Neural cell (in vitro differentiated cells): ENCODE measurements at regions not wholly inside any gene's neighbourhood (a gene's known extent, or its start where the extent isn't known, plus 50 kb on each side); places are given as distances from the start of the nearest gene placed in this dataset.

Source experiments
- H2AFZ ChIP-seq: fragments of 200-600, 300-800 bp; sonication (generic), shearing (Covaris generic); 2 replicates; pipeline ENCODE4 v1.6.0; 2014; ENCODE audit warnings: low read depth, mild to moderate bottlenecking, antibody characterized with exemption, low read length, moderate library complexity
- H3F3A ChIP-seq: fragments of 200-600 bp; shearing (Covaris generic); 2 replicates; pipeline ENCODE4 v1.6.1; 2016; ENCODE audit warnings: mild to moderate bottlenecking, moderate library complexity, mixed read lengths, antibody characterized with exemption, low read length; ENCODE audit not compliant: insufficient read depth, poor library complexity, severe bottlenecking
- H3K27ac ChIP-seq: fragments of 200-600, 300-800 bp; sonication (generic), shearing (Covaris generic); 2 replicates; pipeline ENCODE4 v1.5.1; 2014; ENCODE audit warnings: mild to moderate bottlenecking, low read length, moderate library complexity
- H3K27me3 ChIP-seq: fragments of 300-800, 200-600 bp; sonication (generic), shearing (Covaris generic); 2 replicates; pipeline ENCODE4 v1.6.0; 2014; ENCODE audit warnings: mild to moderate bottlenecking, low read depth, low read length, moderate library complexity; ENCODE audit not compliant: insufficient read depth
- H3K36me3 ChIP-seq: fragments of 300-800, 200-600 bp; sonication (generic), shearing (Covaris generic); 2 replicates; pipeline ENCODE4 v1.5.1; 2014; ENCODE audit warnings: mild to moderate bottlenecking, antibody characterized with exemption, low read length, moderate library complexity; ENCODE audit not compliant: insufficient read depth
- H3K4me2 ChIP-seq: fragments of 300-800, 200-600 bp; sonication (generic), shearing (Covaris generic); 2 replicates; pipeline ENCODE4 v1.6.0; 2014; ENCODE audit warnings: mild to moderate bottlenecking, low read length
- H3K4me3 ChIP-seq: fragments of 300-800, 200-600 bp; sonication (generic), shearing (Covaris generic); 2 replicates; pipeline ENCODE4 v1.5.1; 2014; ENCODE audit warnings: mild to moderate bottlenecking, low read length, moderate library complexity
- H3K79me2 ChIP-seq: fragments of 200-600 bp; shearing (Covaris generic); replicated peaks from 2 replicates; pipeline ENCODE4 v1.6.0; 2014; ENCODE audit warnings: mild to moderate bottlenecking, low read length, moderate library complexity; ENCODE audit not compliant: insufficient read depth
- H3K9ac ChIP-seq: fragments of 300-800, 200-600 bp; sonication (generic), shearing (Covaris generic); 2 replicates; pipeline ENCODE4 v1.6.1; 2016; ENCODE audit warnings: mild to moderate bottlenecking, low read length, mixed read lengths
- H3K9me2 ChIP-seq: fragments of 200-600 bp; shearing (Covaris generic); 2 replicates; pipeline ENCODE4 v1.6.1; 2016; ENCODE audit warnings: mild to moderate bottlenecking, low read length, mixed read lengths; ENCODE audit not compliant: insufficient read depth
- H3K9me3 ChIP-seq: fragments of 200-600, 300-800 bp; sonication (generic), shearing (Covaris generic); 2 replicates; pipeline ENCODE4 v1.6.1; 2016; ENCODE audit warnings: mild to moderate bottlenecking, mixed run types, low read length, moderate library complexity, mixed read lengths
- H4K20me1 ChIP-seq: fragments of 200-600 bp; shearing (Covaris generic); 2 replicates; pipeline ENCODE4 v1.6.1; 2016; ENCODE audit warnings: mild to moderate bottlenecking, mixed run types; ENCODE audit not compliant: insufficient read depth
- CTCF ChIP-seq: fragments of 450-650 bp; IDR thresholded peaks from 2 replicates; pipeline ENCODE4 v1.5.1; 2014; ENCODE audit warnings: antibody characterized with exemption, mild to moderate bottlenecking, moderate library complexity; ENCODE audit not compliant: poor library complexity, severe bottlenecking
- EP300 ChIP-seq: fragments of 450-650 bp; conservative IDR thresholded peaks from 2 replicates; pipeline ENCODE4 v1.6.1; 2014; ENCODE audit warnings: antibody characterized with exemption, mild to moderate bottlenecking, moderate library complexity; ENCODE audit not compliant: poor library complexity, severe bottlenecking
- EZH2 ChIP-seq: fragments of 200-600, 300-800 bp; shearing (Covaris generic), sonication (generic); IDR thresholded peaks from 2 replicates; pipeline ENCODE4 v1.6.1; 2014; ENCODE audit warnings: antibody characterized with exemption, low read length, borderline replicate concordance, mild to moderate bottlenecking; ENCODE audit not compliant: insufficient read depth, poor library complexity, severe bottlenecking
- MXI1 ChIP-seq: fragments of 450-650 bp; conservative IDR thresholded peaks from 2 replicates; pipeline ENCODE4 v1.6.1; 2014; ENCODE audit warnings: antibody characterized with exemption, mild to moderate bottlenecking; ENCODE audit not compliant: poor library complexity, severe bottlenecking
- POLR2AphosphoS5 ChIP-seq: IDR thresholded peaks from 2 replicates; pipeline ENCODE4 v1.6.1; 2012
- RAD21 ChIP-seq: fragments of 450-650 bp; conservative IDR thresholded peaks from 2 replicates; pipeline ENCODE4 v1.6.1; 2014; ENCODE audit warnings: antibody characterized with exemption, mild to moderate bottlenecking, moderate library complexity
- REST ChIP-seq: IDR thresholded peaks from 2 replicates; pipeline ENCODE4 v1.6.1; 2012; ENCODE audit warnings: borderline replicate concordance
- SMC3 ChIP-seq: fragments of 450-650 bp; conservative IDR thresholded peaks from 2 replicates; pipeline ENCODE4 v1.6.1; 2014; ENCODE audit warnings: antibody characterized with exemption, mild to moderate bottlenecking, moderate library complexity; ENCODE audit not compliant: poor library complexity
- TAF1 ChIP-seq: IDR thresholded peaks from 2 replicates; pipeline ENCODE4 v1.6.1; 2012; ENCODE audit warnings: low read depth

- TF ChIP-seq MXI1 (no peak), RAD21 (no peak), TAF1 (no peak), REST (no peak), SMC3 (no peak), EZH2 (no peak), CTCF (no peak), POLR2AphosphoS5 (no peak), EP300 (no peak)
- Histone ChIP-seq H2AFZ (no peak overlapping the region), H3K4me2 (no peak overlapping the region), H3K27me3 (no peaks in the 10 kb centered on the region), H3K79me2 (no peaks in the 10 kb centered on the region), H3K9me3 (no peaks in the 10 kb centered on the region), H4K20me1 (no peaks in the 10 kb centered on the region), H3F3A (no peaks in the 10 kb centered on the region), H3K9me2 (no peaks in the 10 kb centered on the region), H3K4me3 (no peak overlapping the region), H3K36me3 (no peaks in the 10 kb centered on the region), H3K9ac (no peak overlapping the region), H3K27ac (no peak overlapping the region)
These were observed 451.0 kb upstream of the ZNF507 start for GRCh38 chr19:31894451-31894850.

GRCh38 chr19:31897292-31897691 lies 448.1 kb upstream of the ZNF507 start:
- Histone ChIP-seq H3K9ac (no peak overlapping the region), H3K4me2 (no peak overlapping the region), H3K4me3 (no peak overlapping the region), H3F3A (no peaks in the 10 kb centered on the region), H3K27ac (no peak overlapping the region), H4K20me1 (no peaks in the 10 kb centered on the region), H3K9me3 (no peaks in the 10 kb centered on the region), H3K79me2 (no peaks in the 10 kb centered on the region), H3K9me2 (no peaks in the 10 kb centered on the region), H3K36me3 (no peaks in the 10 kb centered on the region), H2AFZ (no peak overlapping the region), H3K27me3 (no peaks in the 10 kb centered on the region)
- TF ChIP-seq EP300 (no peak), RAD21 (no peak), EZH2 (no peak), SMC3 (no peak), CTCF (no peak), MXI1 (no peak), TAF1 (no peak), REST (no peak), POLR2AphosphoS5 (no peak)
